ENCODE measurements at regions not wholly inside any gene's neighbourhood (a gene's known extent, or its start where the extent isn't known, plus 50 kb on each side); places are given as distances from the start of the nearest gene placed in this dataset.

DNA sequence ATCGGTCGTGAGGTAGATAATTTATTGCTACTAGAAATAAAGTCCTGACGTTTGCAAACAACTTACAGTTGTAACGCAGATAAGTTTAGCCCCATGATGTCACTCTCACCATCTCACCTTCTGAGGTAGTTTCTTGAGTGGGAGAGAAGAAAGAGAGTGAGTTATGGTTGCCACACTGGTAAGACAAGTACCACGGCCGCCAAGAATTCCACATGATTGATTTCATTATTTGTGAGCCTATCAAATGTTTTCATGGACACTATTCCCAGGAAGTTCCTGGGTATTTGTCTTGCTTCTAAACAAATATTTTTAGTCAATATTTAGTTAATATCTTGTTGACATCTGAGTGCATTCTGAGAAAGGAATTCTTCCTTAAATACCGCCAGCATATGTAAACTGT, 339.4 kb upstream of the KIAA1217 start:
- TF ChIP-seq RAD21 (IDR thresholded peaks at IDR 0.05; ENCODE audit: low read depth): no peak
- TF ChIP-seq FOXM1 (IDR thresholded peaks at IDR 0.05; ENCODE audit: borderline replicate concordance, low read depth): no peak
- no peak for TF ChIP-seq YY1 (IDR thresholded peaks at IDR 0.05; ENCODE audit: low read depth)
- TF ChIP-seq, protein P1, sequence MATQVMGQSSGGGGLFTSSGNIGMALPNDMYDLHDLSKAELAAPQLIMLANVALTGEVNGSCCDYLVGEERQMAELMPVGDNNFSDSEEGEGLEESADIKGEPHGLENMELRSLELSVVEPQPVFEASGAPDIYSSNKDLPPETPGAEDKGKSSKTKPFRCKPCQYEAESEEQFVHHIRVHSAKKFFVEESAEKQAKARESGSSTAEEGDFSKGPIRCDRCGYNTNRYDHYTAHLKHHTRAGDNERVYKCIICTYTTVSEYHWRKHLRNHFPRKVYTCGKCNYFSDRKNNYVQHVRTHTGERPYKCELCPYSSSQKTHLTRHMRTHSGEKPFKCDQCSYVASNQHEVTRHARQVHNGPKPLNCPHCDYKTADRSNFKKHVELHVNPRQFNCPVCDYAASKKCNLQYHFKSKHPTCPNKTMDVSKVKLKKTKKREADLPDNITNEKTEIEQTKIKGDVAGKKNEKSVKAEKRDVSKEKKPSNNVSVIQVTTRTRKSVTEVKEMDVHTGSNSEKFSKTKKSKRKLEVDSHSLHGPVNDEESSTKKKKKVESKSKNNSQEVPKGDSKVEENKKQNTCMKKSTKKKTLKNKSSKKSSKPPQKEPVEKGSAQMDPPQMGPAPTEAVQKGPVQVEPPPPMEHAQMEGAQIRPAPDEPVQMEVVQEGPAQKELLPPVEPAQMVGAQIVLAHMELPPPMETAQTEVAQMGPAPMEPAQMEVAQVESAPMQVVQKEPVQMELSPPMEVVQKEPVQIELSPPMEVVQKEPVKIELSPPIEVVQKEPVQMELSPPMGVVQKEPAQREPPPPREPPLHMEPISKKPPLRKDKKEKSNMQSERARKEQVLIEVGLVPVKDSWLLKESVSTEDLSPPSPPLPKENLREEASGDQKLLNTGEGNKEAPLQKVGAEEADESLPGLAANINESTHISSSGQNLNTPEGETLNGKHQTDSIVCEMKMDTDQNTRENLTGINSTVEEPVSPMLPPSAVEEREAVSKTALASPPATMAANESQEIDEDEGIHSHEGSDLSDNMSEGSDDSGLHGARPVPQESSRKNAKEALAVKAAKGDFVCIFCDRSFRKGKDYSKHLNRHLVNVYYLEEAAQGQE (IDR thresholded peaks at IDR 0.05; ENCODE audit: low read depth): no peak
- TF ChIP-seq TCF12 (IDR thresholded peaks at IDR 0.05; ENCODE audit: low read depth): no peak
- no peak for TF ChIP-seq CEBPB (IDR thresholded peaks at IDR 0.05)
- TF ChIP-seq EP300 (IDR thresholded peaks at IDR 0.05; ENCODE audit: borderline replicate concordance): no peak
- TF ChIP-seq TAF1 (IDR thresholded peaks at IDR 0.05; ENCODE audit: low read depth): no peak
- TF ChIP-seq, protein P2, sequence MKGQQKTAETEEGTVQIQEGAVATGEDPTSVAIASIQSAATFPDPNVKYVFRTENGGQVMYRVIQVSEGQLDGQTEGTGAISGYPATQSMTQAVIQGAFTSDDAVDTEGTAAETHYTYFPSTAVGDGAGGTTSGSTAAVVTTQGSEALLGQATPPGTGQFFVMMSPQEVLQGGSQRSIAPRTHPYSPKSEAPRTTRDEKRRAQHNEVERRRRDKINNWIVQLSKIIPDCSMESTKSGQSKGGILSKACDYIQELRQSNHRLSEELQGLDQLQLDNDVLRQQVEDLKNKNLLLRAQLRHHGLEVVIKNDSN (IDR thresholded peaks at IDR 0.05): no peak
- TF ChIP-seq CREB1 (IDR thresholded peaks at IDR 0.05; ENCODE audit: low read depth): no peak
- no peak for TF ChIP-seq ZBTB7A (IDR thresholded peaks at IDR 0.05; ENCODE audit: low read depth)

- TF ChIP-seq EGR1 (IDR thresholded peaks at IDR 0.05) (no peak), FOXM1 (IDR thresholded peaks at IDR 0.05; ENCODE audit: borderline replicate concordance, low read depth) (no peak), NFIC (IDR thresholded peaks at IDR 0.05) (no peak), CREB1 (IDR thresholded peaks at IDR 0.05; ENCODE audit: low read depth) (no peak), CEBPB (IDR thresholded peaks at IDR 0.05) (no peak), ZBTB7A (IDR thresholded peaks at IDR 0.05; ENCODE audit: low read depth) (no peak), TEAD4 (IDR thresholded peaks at IDR 0.05) (no peak), TCF12 (IDR thresholded peaks at IDR 0.05; ENCODE audit: low read depth) (no peak), RAD21 (IDR thresholded peaks at IDR 0.05; ENCODE audit: low read depth) (no peak), EP300 (IDR thresholded peaks at IDR 0.05; ENCODE audit: borderline replicate concordance) (no peak), YY1 (IDR thresholded peaks at IDR 0.05; ENCODE audit: low read depth) (no peak), TAF1 (IDR thresholded peaks at IDR 0.05; ENCODE audit: low read depth) (no peak)
- TF ChIP-seq, protein P2 (IDR thresholded peaks at IDR 0.05): no peak
- TF ChIP-seq, protein P3, sequence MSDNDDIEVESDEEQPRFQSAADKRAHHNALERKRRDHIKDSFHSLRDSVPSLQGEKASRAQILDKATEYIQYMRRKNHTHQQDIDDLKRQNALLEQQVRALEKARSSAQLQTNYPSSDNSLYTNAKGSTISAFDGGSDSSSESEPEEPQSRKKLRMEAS (IDR thresholded peaks at IDR 0.05): no peak
- TF ChIP-seq, protein P1 (IDR thresholded peaks at IDR 0.05; ENCODE audit: low read depth): no peak
Observed at GRCh38 chr10:23869996-23870395, 338.9 kb upstream of the KIAA1217 start.

DNA sequence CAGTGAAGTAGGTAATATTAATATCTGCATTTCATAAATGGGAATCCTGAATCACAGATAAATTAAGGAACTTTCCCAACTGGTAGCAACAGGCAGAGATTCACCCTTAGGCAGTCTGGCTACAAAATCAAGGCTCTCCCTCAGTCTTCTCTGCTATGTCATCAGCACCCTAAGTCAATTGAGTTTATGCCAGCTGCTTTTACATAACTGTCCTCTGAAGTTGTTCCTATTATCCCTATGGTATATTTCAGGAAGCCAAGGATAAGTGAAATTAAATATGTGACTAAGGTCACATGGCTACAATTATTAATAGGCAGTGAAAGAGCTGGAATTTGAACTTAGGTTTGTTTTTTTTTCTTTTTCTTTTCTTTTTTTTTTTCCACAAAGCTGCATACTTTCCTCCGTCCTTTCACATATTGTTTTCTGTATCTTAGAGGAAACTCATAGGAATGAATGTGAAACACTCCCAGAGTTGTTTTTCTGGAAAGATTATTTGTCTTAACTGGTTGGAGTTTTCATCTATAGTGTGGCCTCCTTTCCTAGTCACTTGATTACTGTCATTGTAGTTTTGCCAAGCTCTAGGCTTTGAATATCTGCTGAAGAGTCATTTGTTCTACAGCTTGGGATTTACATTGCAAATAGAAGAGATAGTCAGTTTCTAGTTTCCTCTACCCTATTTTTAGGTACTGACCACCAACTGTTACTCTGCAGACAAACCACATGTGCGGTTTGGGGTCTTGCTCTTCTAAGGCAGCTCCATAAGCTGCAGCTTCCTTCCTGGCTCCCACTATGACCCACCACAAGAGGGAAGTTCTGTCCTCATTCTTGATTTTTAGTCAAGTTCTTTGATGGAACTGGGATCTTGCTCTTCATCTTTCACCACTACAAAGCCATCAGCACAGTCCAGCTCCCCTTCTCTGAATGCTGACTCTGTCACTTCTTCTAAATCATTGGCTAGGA, 338.0 kb upstream of the KIAA1217 start:
- TF ChIP-seq FOXM1 (IDR thresholded peaks at IDR 0.05; ENCODE audit: borderline replicate concordance, low read depth) (no peak), TCF12 (IDR thresholded peaks at IDR 0.05; ENCODE audit: low read depth) (no peak), TEAD4 (IDR thresholded peaks at IDR 0.05) (no peak), CREB1 (IDR thresholded peaks at IDR 0.05; ENCODE audit: low read depth) (no peak), YY1 (IDR thresholded peaks at IDR 0.05; ENCODE audit: low read depth) (no peak), ZBTB7A (IDR thresholded peaks at IDR 0.05; ENCODE audit: low read depth) (no peak), EGR1 (IDR thresholded peaks at IDR 0.05) (no peak), TAF1 (IDR thresholded peaks at IDR 0.05; ENCODE audit: low read depth) (no peak), NFIC (IDR thresholded peaks at IDR 0.05) (no peak), RAD21 (IDR thresholded peaks at IDR 0.05; ENCODE audit: low read depth) (no peak)
- TF ChIP-seq, protein P3 (IDR thresholded peaks at IDR 0.05): no peak
- TF ChIP-seq, protein P1 (IDR thresholded peaks at IDR 0.05; ENCODE audit: low read depth): no peak
- TF ChIP-seq, protein P2 (IDR thresholded peaks at IDR 0.05): no peak

Measured in Ishikawa (cell line).